Gastroesophageal sphincter (tissue), 3 donors: ENCODE measurements at regions not wholly inside any gene's neighbourhood (a gene's known extent, or its start where the extent isn't known, plus 50 kb on each side); places are given as distances from the start of the nearest gene placed in this dataset.

Experiments used
- POLR2AphosphoS5 ChIP-seq: sonication (generic); formaldehyde crosslinking; IDR thresholded peaks from one replicate; pipeline ENCODE4 v1.6.1; 2017; ENCODE audit warnings: antibody characterized with exemption
- TF ChIP-seq, protein P1 (sequence below), 4 experiments: fragments of 200-600 bp in 2 of 4; fragments of 450-650 bp in 2 of 4; sonication (generic) in 1 of 4; IDR thresholded peaks; one replicate each; pipeline ENCODE4 v1.5.1; 2017 to 2019; ENCODE audit warnings: antibody characterized with exemption in 4 of 4, mild to moderate bottlenecking in 2 of 4, moderate library complexity in 2 of 4

DNA sequence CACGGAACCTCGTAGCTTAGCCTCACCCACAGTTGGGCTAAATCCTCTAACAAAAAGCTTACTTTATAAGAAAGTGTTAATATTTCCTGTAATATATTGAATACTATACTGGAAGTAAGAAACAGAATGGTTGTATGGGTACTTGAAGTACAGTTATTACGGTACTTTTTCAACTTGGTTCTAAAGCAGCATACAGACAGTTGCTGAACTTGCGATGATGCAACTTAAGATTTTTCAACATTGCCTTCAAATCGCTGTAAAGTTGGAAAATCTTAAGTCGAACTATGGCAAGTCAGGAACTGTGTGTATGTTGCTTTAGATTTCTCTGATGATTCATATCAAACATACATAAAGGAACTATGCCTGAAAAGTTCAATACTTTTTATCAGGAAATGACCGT is 204.4 kb upstream of the C2CD4B start:
- TF ChIP-seq, protein P1, sequence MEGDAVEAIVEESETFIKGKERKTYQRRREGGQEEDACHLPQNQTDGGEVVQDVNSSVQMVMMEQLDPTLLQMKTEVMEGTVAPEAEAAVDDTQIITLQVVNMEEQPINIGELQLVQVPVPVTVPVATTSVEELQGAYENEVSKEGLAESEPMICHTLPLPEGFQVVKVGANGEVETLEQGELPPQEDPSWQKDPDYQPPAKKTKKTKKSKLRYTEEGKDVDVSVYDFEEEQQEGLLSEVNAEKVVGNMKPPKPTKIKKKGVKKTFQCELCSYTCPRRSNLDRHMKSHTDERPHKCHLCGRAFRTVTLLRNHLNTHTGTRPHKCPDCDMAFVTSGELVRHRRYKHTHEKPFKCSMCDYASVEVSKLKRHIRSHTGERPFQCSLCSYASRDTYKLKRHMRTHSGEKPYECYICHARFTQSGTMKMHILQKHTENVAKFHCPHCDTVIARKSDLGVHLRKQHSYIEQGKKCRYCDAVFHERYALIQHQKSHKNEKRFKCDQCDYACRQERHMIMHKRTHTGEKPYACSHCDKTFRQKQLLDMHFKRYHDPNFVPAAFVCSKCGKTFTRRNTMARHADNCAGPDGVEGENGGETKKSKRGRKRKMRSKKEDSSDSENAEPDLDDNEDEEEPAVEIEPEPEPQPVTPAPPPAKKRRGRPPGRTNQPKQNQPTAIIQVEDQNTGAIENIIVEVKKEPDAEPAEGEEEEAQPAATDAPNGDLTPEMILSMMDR (IDR thresholded peaks at IDR 0.05), result no peak
- no peak for TF ChIP-seq POLR2AphosphoS5
